ENCODE measurements at regions not wholly inside any gene's neighbourhood (a gene's known extent, or its start where the extent isn't known, plus 50 kb on each side); places are given as distances from the start of the nearest gene placed in this dataset.

DNA sequence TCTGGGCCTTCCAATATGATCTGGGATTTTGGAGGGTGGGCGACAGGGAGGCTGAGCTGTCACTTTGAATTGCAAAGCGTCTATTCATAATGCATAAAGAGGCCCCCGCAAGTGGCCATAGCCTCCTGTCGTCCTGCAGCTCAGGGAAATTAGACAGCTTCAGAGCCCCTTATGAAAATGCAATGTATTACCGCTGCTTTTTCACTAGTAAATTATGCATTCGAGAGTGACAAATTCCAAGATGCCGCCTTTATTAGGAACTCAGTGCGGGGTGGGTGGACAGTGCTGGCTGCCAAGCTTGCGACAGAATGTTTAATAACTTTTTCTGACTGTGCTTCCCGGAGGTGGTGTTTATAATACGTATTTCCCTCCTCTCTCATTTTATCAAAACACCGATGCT is 168.5 kb downstream of the DHX35 start:
- no peak overlapping the region for H3K27ac ChIP-seq (ENCODE audit: low read depth in 1 of 2, low read length in 2 of 2)

DNA sequence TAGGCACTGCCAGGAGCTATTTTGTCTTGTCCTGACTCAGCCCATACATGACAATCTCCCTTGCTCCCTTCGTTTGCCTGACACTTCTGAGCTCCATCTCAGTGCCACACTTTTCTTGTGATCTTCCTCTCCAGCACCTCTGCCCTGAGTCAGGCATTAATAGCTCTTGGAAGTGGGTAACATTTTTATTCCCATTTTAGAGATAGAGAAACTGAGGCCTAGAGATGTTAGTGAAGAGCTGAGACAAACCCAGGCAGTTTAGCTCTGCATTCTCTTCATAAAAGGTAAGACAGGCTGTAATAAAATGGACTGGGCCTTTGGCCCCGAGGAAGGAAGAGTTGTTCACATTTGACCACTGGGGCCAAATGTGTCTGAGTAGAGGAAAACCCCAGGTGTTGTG is 167.4 kb downstream of the DHX35 start:
- Histone ChIP-seq H3K36me3 (replicated peaks in 1 of 2; ENCODE audit: control insufficient read depth in 1 of 2, insufficient read depth in 2 of 2, low read length in 2 of 2) (no peaks in the 10 kb centered on the region), H3K27me3 (ENCODE audit: control insufficient read depth in 2 of 2, insufficient read depth in 2 of 2, low read length in 2 of 2) (no peaks in the 10 kb centered on the region), H2AFZ (ENCODE audit: insufficient read depth, low read depth, low read length, poor library complexity, severe bottlenecking) (no peak overlapping the region), H4K20me1 (ENCODE audit: insufficient read depth, low read length) (no peaks in the 10 kb centered on the region), H3K9ac (ENCODE audit: insufficient read depth, low read length, poor library complexity, severe bottlenecking) (no peak overlapping the region), H3K9me3 (replicated peaks in 1 of 2; ENCODE audit: control insufficient read depth in 1 of 2, insufficient read depth in 1 of 2, low read length in 2 of 2) (no peaks in the 10 kb centered on the region), H3K4me2 (replicated peaks; ENCODE audit: extremely low read depth, low read length, poor library complexity, severe bottlenecking) (no peak overlapping the region), H3K4me1 (ENCODE audit: control insufficient read depth in 1 of 2, insufficient read depth in 2 of 2, low read length in 2 of 2) (no peaks in the 10 kb centered on the region), H3K27ac (ENCODE audit: low read depth in 1 of 2, low read length in 2 of 2) (no peak overlapping the region), H3K4me3 (replicated peaks in 1 of 3; ENCODE audit: low read depth in 2 of 3, low read length in 3 of 3) (no peak overlapping the region), H3K79me2 (ENCODE audit: insufficient read depth, low read length) (no peaks in the 10 kb centered on the region)
- H3K4me1 Mint-ChIP-seq = no peaks in the 10 kb centered on the region
- intact Hi-C loops (cut with micrococcal nuclease) = no loop called here
- no CpG with 5 or more reads among the region's 2 CpGs for WGBS (ENCODE audit: insufficient coverage)
- no peak overlapping the region for H3K27ac Mint-ChIP-seq
- TF ChIP-seq, protein P1, sequence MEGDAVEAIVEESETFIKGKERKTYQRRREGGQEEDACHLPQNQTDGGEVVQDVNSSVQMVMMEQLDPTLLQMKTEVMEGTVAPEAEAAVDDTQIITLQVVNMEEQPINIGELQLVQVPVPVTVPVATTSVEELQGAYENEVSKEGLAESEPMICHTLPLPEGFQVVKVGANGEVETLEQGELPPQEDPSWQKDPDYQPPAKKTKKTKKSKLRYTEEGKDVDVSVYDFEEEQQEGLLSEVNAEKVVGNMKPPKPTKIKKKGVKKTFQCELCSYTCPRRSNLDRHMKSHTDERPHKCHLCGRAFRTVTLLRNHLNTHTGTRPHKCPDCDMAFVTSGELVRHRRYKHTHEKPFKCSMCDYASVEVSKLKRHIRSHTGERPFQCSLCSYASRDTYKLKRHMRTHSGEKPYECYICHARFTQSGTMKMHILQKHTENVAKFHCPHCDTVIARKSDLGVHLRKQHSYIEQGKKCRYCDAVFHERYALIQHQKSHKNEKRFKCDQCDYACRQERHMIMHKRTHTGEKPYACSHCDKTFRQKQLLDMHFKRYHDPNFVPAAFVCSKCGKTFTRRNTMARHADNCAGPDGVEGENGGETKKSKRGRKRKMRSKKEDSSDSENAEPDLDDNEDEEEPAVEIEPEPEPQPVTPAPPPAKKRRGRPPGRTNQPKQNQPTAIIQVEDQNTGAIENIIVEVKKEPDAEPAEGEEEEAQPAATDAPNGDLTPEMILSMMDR (IDR thresholded peaks at IDR 0.05) = no peak
- no peak for DNase-seq
- H3K36me3 Mint-ChIP-seq = no peaks in the 10 kb centered on the region
- peaks cover 0 to 2% (median 0%) of the 10 kb centered on the region in 7 donors for H3K9me3 Mint-ChIP-seq
- no peak overlapping the region for H3K4me3 Mint-ChIP-seq
- H3K27me3 Mint-ChIP-seq (ENCODE audit: low read depth in 3 of 3) = peaks cover 0 to 3% (median 2%) of the 10 kb centered on the region in 3 donors

More for the DNA sequence above, 168.5 kb downstream of the DHX35 start:
- Mint-ChIP-seq H3K9me3 (peaks cover 0 to 2% (median 0%) of the 10 kb centered on the region in 7 donors), H3K36me3 (no peaks in the 10 kb centered on the region), H3K4me1 (no peaks in the 10 kb centered on the region), H3K4me3 (no peak overlapping the region), H3K27me3 (ENCODE audit: low read depth in 3 of 3) (peaks cover 0 to 3% (median 2%) of the 10 kb centered on the region in 3 donors), H3K27ac (no peak overlapping the region)
- Histone ChIP-seq H3K27me3 (ENCODE audit: control insufficient read depth in 2 of 2, insufficient read depth in 2 of 2, low read length in 2 of 2) (no peaks in the 10 kb centered on the region), H3K9ac (ENCODE audit: insufficient read depth, low read length, poor library complexity, severe bottlenecking) (no peak overlapping the region), H4K20me1 (ENCODE audit: insufficient read depth, low read length) (no peaks in the 10 kb centered on the region), H3K4me2 (replicated peaks; ENCODE audit: extremely low read depth, low read length, poor library complexity, severe bottlenecking) (no peak overlapping the region), H3K79me2 (ENCODE audit: insufficient read depth, low read length) (no peaks in the 10 kb centered on the region), H3K4me1 (ENCODE audit: control insufficient read depth in 1 of 2, insufficient read depth in 2 of 2, low read length in 2 of 2) (no peaks in the 10 kb centered on the region), H3K9me3 (replicated peaks in 1 of 2; ENCODE audit: control insufficient read depth in 1 of 2, insufficient read depth in 1 of 2, low read length in 2 of 2) (no peaks in the 10 kb centered on the region), H3K36me3 (replicated peaks in 1 of 2; ENCODE audit: control insufficient read depth in 1 of 2, insufficient read depth in 2 of 2, low read length in 2 of 2) (no peaks in the 10 kb centered on the region), H2AFZ (ENCODE audit: insufficient read depth, low read depth, low read length, poor library complexity, severe bottlenecking) (no peak overlapping the region), H3K4me3 (replicated peaks in 1 of 3; ENCODE audit: low read depth in 2 of 3, low read length in 3 of 3) (no peak overlapping the region)
- TF ChIP-seq, protein P1 (IDR thresholded peaks at IDR 0.05) = no peak
- DNase-seq = no peak
- 92% methylated on average over 9 of the region's 12 CpGs for WGBS (ENCODE audit: insufficient coverage)
- intact Hi-C loops (cut with micrococcal nuclease) = no loop called here
